ENCODE measurements at regions not wholly inside any gene's neighbourhood (a gene's known extent, or its start where the extent isn't known, plus 50 kb on each side); places are given as distances from the start of the nearest gene placed in this dataset.
A peak's percentile ranks its signal among the peaks of the same experiment; 100 is the strongest.
"Not testable (repeated sequence)": the region's sequence is repeated elsewhere in the genome, so short reads cannot be mapped to it uniquely, and the experiment has no call there.

DNA sequence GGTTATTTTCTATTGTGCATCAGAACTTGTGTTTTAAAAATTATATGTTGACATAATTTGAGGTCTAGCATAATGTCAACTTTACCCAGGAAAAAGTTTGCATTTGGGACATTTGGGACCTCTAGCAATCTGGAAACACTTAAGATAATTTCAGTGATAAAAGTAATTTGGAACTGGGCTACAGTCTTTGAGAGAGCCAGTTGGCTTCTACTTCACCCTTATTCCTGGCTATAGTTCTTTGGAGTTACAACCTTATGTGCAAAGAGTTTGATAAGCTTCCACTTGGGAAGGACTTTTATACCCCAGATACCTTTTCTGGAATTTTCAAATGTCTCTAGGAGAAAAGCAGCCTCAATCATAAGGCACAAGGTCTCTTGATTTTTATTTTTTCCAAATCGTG lies 139.3 kb downstream of the ARRDC3 start:
- DNase-seq (ENCODE audit: low read depth): no peak

DNA sequence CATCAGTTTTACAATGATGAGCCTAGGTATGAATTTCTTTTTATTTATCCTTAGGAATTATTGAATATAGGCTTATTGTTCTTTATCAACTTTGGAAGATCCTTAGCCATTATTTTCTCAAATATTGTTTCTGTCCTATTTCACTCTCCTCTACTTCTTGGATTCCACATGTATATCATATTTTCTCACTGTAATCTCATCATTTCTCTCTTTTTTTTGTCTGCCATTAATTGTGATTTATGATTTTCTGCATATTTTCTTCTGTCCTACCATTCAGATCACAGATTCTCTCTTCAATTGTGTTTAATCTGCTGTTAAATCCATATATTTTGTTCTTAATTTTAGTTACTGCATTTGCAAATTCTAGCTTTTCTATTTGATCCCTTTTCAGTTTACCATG lies 139.8 kb downstream of the ARRDC3 start:
- DNase-seq (ENCODE audit: low read depth): no peak

DNA sequence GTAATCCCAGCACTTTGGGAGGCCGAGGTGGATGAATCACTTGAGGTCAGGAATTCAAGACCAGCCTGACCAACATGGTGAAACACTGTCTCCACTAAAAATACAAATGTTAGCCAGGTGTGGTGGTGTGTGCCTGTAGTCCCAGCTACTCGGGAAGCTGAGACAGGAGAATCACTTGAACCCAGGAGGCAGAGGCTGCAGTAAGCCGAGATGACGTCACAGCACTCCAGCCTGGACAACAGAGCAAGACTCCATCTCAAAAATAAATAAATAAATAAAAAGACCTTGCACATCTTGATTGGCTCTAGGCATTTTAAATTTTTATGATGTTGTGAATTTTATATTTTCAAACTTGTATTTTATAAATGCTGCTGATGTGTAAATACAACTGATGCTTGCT lies 141.7 kb downstream of the ARRDC3 start:
- DNase-seq (ENCODE audit: low read depth): not testable (repeated sequence)

DNA sequence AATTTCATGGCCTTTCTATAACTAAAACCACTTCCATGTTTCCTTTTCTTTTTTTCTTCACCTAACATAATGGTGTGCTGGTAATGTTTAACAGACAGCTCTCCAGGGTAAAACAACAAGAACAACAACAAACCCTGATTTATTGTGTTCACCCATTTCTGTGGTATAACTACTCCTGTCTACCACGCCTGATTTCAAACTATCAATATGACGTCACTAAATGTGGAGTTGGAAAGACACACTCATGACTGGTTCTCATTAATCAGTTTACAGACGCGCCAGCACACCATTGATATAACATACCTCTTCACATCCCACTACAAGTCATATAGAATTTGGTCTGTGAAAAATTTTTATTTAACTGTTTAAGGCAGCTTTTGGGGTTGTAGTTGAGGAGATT lies 142.9 kb downstream of the ARRDC3 start:
- DNase-seq (ENCODE audit: low read depth): no peak

DNA sequence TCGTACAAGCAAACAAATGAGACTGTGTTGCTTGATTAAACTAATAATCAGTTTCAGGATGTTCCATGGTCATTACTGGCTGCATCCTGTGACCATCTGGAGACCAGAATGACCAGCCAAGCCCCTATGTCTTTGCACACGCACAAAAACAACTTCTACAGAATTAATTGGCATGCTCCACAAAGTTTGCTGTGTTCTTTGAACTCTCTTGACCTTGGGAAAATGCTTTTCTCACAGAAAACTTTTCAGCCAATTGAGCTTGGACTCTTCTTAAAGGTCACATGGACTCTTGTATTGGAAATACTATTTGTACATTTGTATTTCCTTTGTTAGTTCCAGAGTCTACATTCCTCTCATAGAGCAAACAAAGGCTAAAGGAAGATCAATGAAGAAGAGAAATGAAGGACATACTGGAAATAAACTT lies 147.8 kb downstream of the ARRDC3 start:
- no peak for DNase-seq (ENCODE audit: low read depth)

DNA sequence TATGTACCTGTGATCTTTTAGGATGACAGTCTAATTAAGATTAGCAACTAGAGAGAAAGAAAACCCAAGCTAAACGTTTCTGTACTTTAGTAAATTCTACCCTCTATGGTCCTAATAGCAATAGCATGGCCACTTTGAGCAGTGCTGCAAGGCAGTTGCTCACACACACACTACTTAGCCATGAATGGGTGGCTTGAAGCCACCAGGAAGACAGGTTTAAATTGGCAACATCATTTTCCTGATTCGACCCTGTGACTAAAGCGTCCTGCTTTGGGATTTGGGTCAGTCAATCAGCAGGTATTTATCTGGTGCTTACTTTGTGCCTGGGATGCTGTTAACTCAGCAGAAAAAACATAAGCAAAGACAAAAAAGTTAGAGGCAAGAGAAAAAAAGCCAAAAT lies 150.6 kb downstream of the ARRDC3 start:
- DNase-seq (ENCODE audit: low read depth): no peak

DNA sequence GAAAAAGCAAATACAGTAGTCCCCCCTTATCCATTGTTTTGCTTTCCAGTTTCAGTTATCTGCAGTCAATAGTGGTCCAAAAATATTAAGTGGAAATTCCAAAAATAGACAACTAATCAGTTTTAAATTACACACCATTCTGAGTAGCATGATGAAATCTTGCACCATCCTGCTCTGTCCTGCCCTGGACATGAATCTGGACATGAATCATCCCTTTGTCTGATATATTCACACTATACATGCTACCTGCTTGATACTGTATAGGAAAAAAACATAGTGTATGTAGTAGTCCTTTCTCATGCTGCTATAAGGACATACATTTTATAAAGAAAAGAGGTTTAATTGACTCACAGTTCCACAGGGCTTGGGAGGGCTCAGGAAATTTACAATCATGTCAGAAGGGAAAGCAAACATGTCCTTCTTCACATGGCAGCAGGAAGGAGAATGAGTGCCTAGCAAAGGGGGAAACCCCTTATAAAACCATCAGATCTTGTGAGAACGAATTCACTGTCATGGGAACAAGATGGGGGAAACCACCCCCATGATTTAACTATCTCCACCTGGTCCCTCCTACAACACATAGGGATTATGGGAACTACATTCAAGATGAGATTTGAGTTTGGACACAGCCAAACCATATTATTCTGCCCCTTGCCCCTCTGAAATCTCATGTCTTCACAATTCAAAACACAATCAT lies 153.9 kb downstream of the ARRDC3 start:
- DNase-seq (ENCODE audit: low read depth): no peak

DNA sequence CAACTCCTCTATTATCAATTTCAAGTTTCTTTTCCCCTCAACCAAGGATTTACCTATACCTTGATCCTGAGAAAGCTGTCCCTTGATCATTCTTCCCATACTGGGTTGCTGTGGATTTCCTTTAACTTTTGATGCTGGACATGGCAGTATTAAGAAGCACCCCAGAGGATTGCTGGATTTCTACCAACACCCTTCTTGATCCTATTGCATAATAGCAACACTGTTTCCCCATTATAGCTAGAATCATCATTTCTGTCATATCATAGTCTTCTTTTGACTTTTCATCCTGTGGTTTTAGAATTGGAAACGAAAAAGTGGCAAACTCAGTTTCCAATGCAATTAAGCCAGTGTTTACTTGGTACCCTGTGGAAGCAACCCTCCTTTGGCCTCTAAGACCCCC lies 154.9 kb downstream of the ARRDC3 start:
- no peak for DNase-seq (ENCODE audit: low read depth)

DNA sequence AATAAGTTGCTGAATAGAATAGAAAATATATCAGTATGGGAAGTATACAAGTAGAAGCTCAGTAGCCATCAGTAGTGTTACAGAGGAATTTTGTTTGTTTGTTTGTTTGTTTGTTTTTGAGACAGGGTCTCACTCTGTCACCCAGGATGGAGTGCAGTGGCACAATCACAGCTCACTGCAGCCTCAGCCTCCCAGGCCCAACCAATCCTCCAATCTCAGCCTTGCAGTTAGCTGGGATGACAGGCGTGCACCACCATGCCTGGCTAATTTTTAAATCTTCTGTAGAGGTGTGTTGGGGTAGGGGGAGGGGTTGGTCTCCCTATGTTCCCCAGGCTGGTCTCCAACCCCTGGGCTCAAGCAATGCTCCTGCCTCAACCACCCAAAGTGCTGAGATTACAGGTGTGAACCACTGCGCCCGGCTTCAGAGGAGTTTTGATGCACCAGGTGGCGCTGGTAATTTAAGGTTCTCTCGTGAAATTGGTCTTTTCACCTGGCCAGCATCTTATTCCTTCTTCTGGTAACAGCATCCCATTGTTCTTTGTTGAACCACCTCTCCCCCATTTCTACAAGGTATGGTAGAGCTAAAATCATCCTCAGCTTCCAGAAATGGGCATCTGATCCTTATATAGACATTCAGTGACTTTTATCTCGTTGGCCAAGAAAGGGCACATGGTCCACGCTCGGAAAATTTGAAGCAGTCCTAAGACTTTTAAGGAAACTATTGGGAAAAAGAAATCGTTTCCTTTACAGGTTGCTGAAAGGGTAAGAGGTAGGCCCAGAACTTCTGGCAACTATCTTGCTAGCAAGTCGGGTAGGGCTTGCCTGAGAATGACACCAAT lies 157.1 kb downstream of the ARRDC3 start:
- no peak for DNase-seq (ENCODE audit: low read depth)

DNA sequence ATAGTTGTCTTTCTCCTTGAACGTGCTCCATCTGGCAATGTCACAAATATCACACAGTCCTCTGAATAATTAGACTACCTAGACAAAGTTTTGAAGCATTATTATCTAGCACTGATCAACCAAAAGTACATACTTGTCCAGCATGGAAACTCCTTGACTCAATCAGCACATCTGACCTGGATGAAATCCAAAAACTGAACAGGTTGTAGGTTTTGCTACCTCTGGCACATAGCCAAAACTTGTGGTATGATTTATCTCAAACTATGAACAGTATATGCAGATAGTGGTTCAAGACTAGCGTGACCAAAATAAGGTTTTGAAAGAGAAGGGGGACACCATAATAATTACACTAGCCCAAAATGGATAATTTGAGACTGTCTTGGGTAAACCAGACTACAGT lies 158.1 kb downstream of the ARRDC3 start:
- DNase-seq (ENCODE audit: low read depth): no peak

DNA sequence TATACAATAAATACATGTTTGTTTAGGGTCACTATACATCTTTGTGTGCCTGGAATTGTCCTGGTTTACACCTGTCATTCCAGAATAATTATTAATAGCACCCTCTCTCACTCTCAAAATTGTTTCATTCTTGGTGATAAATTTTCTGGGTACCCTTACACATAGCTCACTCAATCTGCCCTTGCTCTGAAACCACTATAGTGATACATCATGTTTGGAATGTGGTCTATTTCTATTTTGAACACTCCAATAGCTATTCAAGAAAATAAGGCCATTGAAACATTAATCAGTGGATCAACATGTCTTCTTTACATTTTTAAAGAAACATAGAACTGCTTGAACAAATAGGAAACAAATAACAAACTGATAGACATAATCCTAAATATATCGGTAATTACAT lies 158.7 kb downstream of the ARRDC3 start:
- peak; percentile 64 for DNase-seq (ENCODE audit: low read depth)

DNA sequence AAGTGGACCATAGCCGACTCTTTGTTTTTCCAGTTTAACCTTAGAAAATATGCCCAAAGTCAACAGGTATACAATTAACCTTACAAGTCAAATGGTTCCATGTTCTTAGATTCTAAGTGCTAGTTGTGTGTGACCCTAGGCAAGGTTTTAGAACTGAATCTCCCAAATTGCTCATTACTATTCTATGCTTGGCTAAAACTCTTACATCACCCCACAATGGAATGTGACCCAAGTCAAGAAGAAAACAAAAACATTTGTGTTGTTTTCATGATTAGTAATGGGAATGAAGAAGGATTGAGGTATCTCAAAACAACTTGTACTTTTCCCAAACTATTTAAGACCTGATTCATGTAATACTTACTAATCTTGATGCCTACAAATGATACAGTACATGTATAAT lies 159.2 kb downstream of the ARRDC3 start:
- DNase-seq (ENCODE audit: low read depth): peak; percentile 78

DNA sequence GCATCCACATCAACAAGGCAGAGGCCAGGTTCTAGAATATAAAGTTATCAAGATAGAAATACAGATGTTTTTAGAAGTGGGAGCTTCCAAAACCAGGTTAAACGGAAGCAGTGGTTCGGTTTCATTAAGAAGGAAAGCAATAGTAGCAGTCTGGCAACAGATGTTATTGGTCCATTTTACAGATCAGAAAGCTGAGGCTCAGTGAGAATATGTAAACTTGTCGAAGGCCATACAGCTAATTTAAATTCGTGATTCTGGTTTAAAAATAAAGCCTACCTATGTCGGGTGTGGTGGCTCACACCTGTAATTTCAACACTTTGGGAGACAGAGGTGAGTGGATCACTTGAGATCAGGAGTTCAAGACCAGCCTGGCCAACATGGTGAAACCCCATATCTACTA lies 160.6 kb downstream of the ARRDC3 start:
- DNase-seq (ENCODE audit: low read depth): no peak

DNA sequence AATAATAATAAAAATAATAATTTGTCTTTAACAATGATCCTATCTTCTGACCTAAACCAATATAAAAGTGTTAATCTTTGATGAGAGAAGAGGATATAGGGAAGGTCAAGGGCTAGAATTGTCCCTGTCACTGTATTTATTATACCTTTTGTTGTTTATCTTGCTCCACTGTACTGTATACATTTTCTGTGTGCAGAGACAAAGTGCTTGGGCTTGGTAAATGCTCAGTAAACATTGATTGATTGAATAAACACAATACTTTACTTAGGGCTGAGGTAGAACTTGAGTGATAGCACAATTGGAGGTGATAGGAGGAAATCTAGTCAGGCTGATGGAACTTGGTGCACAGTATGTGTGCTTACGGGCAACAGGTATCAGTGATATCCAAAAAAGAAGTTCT lies 161.2 kb downstream of the ARRDC3 start:
- no peak for DNase-seq (ENCODE audit: low read depth)

DNA sequence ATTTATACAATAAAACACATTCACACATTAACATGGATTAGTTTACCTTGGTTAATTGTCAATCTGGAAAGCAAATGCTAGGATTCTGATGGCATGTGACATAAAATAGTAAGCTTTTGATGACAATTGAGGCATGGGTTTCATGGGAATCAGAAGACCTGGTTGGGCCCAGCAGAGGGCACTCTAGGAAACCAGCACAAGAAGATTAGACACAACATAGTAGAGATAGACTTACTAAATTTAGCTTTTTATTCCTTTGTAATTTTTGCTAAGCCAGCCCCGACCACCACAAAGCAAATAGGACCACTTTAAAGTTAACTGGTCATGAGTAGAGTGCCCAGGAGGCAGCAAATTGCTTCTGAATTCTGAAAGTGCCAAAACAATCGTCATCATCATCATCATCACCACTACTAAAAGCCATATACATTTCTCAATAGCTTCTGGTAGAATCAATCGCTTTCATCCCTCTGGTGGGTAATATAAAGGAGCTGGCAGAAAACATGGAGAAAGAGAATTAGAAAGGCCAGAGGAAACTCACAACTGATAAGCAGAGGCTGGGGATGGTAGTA lies 163.2 kb downstream of the ARRDC3 start:
- peak; percentile 55 for DNase-seq (ENCODE audit: low read depth)

DNA sequence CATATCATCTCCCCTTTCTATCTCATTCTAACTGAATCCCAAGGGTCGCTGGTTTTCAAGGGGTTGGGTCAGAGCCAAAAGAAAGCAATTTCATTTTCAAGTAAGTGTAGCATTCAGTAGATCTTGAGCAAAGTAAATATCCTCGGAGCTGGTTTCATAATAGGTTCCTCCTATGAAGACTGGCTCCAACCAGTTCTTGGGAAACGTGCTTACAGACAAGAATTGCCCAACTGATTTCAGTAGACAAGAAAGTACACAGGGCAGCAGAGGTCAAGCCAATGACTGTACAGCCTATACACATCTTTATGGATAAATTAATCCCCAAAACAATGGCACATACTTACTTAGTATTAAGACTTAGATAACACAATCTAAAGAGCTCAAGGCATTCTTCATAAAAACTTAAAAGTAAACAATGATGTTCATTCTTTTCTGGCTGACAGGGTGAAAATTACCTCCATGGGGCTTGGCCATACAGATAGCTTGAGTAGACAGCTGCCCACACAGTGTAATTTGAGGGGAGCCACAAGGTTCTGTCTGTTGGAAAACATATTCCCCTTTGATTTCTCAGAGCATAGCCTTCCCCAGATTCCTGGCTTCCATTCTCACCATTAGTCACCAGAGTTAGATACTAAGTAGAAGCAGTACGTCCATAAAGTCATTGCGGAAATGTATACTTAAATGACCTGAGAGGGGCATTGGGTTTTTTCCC lies 163.9 kb downstream of the ARRDC3 start:
- peak; percentile 84 for DNase-seq (ENCODE audit: low read depth)

DNA sequence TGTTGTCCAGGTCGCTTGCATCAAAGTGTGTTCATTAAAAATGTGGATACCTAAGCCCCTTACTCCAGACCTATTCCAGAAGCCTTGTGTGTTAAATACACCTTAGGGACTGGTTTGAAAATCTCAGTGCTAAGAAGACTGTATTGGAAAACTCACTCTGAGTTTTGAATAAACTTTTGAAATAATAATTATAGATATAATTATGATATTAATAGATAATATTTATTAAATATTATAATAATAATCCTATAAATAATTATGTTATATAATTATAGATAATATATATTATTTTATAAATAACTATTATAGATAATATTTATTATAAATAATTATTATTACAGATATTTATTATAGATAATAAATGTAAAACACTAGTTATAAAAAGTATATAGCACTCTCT lies 165.3 kb downstream of the ARRDC3 start:
- no peak for DNase-seq (ENCODE audit: low read depth)

DNA sequence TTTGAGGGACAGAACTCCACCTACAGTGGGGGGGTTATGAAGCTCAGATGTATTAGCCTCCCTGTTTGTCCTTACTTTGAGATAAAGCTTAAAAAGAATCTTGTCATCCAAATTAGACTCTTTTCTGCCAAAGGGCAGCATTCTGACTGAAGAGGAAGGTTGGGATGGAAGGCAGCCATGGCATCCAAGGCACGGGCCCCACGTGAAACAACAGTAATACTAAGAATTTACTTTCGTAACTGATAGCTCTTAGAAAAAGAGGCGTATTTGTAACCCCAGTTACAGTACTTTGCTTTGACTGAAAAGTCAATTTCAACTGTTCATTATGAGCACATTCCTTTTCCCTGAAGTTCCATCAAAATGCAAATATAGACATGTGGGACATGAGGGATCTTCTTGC lies 168.5 kb downstream of the ARRDC3 start:
- no peak for DNase-seq (ENCODE audit: low read depth)
